ENCODE measurements at regions not wholly inside any gene's neighbourhood (a gene's known extent, or its start where the extent isn't known, plus 50 kb on each side); places are given as distances from the start of the nearest gene placed in this dataset.
A peak's percentile ranks its signal among the peaks of the same experiment; 100 is the strongest.
"Not testable (repeated sequence)": the region's sequence is repeated elsewhere in the genome, so short reads cannot be mapped to it uniquely, and the experiment has no call there.

DNA sequence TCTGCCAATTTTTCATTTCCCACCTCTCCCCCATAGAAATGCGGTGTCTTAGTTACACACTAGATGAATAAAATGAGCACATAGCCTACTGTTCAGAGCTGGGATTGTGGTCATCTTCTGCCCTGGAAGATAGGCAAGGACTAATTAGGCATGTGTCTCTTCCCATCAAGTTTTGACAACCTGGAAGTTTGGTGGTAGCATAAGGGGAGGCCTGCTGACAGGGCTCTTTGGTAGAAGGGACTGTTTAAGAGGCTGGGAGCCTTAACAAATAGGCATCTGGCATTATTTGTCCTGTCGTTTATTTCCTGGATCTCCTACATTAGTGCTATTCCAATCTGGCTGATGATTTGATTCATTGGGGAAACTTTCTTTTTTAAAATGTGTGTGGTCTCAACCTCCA lies 512.3 kb downstream of the ZNF385D start:
- no peak for DNase-seq (ENCODE audit: low spot score)

- DNase-seq (ENCODE audit: low spot score): no peak
These were observed 513.4 kb downstream of the ZNF385D start for GRCh38 chr3:21237638-21238037.

- no peak for DNase-seq (ENCODE audit: low spot score)
These were observed 515.5 kb downstream of the ZNF385D start for GRCh38 chr3:21235491-21235890.

GRCh38 chr3:21234933-21235332 lies 516.1 kb downstream of the ZNF385D start:
- no peak for DNase-seq (ENCODE audit: low spot score)

- no peak for DNase-seq (ENCODE audit: low spot score)
These were observed 521.4 kb downstream of the ZNF385D start for GRCh38 chr3:21229426-21230135.

DNA sequence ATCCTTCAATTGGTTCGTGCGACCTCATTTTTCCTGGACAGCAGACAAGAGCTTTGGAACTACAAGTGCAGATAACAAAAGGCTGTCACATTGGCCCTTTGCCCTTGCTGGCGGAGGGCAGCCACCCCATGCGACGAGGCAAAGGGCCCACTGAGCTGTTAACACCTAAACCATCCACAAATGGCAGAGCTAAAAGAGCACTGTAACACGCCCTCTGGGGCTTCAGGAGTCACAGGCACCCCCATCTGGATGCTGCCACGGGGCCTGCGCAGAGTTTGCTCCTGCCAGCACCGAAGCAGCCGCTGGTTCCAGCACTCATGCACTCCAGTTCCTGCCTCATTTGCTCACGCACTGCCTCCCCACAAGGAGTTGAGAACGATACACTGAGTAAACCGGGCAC lies 524.9 kb downstream of the ZNF385D start:
- DNase-seq (ENCODE audit: low spot score): no peak

- DNase-seq (ENCODE audit: low spot score): no peak
These were observed 530.1 kb downstream of the ZNF385D start for GRCh38 chr3:21220944-21221343.

DNA sequence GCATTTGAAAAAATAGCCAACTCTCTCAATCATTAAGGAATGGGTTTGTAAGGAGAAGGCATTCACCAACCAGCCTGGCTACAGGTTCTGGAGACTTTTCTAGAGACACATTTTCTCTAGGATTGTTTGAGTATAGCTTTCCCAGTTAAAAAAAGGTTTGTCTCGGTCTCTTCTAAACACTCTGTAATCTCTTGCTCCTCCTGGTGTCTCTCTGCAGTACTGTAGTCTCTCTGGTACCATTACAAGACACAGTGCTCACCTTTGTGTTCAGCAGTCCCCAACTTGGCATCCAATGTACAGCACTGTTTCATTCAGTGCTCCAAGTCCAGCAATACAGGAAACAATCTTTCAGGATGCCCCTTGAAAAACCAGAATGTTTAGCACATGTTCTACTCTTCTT lies 534.4 kb downstream of the ZNF385D start:
- peak; percentile 42 for DNase-seq (ENCODE audit: low spot score)

- not testable (repeated sequence) for DNase-seq (ENCODE audit: low spot score)
These were observed 546.9 kb downstream of the ZNF385D start for GRCh38 chr3:21204122-21204521.

DNA sequence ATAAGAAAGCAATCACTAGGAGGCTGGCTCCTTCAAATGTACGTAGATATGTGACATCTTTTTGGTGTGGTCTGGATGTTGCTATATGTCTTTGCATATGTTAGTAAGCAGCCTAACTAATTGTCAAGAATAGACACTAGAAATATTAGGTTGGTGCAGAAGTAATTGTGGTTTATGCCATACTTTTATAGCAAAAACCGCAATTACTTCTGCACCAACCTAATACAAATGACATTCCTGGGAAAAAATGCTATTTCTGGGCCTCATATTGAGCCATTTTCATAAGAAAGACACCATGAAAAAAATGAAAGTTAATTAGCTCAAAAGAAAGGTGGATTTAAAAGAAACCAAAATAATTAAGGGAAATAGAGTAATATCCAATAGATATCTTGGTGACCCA lies 555.8 kb downstream of the ZNF385D start:
- DNase-seq (ENCODE audit: low spot score): no peak

- not testable (repeated sequence) for DNase-seq (ENCODE audit: low spot score)
These were observed 557.0 kb downstream of the ZNF385D start for GRCh38 chr3:21194036-21194435.

GRCh38 chr3:21188459-21188858 lies 562.6 kb downstream of the ZNF385D start:
- no peak for DNase-seq (ENCODE audit: low spot score)

GRCh38 chr3:21185816-21186314 lies 565.1 kb downstream of the ZNF385D start:
- no peak for DNase-seq (ENCODE audit: low spot score)

DNA sequence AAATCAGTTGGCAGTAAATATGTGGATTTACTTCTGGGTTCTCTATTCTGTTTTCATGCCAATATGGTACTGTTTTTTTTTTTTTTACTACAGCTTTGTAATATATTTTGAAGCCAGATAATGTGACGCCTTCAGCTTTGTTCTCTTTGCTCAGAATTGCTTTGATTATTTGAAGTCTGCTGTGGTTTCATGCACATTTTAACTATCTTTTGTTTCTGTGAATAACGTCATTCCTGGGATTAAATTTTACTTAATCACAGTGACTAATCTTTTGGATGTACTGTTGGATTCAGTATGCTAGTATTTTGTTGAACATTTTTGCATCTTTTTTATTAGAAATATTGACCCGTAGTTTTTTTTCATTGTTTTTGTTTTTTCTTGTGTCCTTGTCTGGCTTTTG lies 576.5 kb downstream of the ZNF385D start:
- DNase-seq (ENCODE audit: low spot score): no peak

GRCh38 chr3:21170964-21171363 lies 580.0 kb downstream of the ZNF385D start:
- DNase-seq (ENCODE audit: low spot score): peak; percentile 28

GRCh38 chr3:21169948-21170347 lies 581.1 kb downstream of the ZNF385D start:
- DNase-seq (ENCODE audit: low spot score): no peak

- DNase-seq (ENCODE audit: low spot score): no peak
These were observed 582.5 kb downstream of the ZNF385D start for GRCh38 chr3:21168471-21168870.

GRCh38 chr3:21163956-21164355 lies 587.1 kb downstream of the ZNF385D start:
- DNase-seq (ENCODE audit: low spot score): peak; percentile 29

DNA sequence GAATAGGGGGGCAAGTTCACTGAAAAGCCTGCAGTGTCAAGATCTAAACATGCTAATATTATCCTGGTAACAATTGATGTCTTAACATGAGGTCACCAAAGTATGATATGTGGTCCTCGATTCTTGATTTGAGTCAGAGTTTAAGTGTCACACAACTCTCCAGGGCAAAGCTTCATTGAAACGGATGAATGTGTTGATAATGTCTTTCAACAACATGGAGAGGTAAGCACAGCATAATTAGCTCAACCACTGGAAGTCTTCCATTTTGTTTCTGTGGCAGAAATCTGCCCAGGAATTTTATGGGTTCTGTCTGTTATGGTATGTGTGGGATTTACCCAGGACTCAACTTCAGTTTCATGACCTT lies 591.5 kb downstream of the ZNF385D start:
- DNase-seq (ENCODE audit: low spot score): no peak

- no peak for DNase-seq (ENCODE audit: low spot score)
These were observed 592.0 kb downstream of the ZNF385D start for GRCh38 chr3:21158861-21159542.

- no peak for DNase-seq (ENCODE audit: low spot score)
These were observed 596.1 kb downstream of the ZNF385D start for GRCh38 chr3:21154911-21155310.

DNA sequence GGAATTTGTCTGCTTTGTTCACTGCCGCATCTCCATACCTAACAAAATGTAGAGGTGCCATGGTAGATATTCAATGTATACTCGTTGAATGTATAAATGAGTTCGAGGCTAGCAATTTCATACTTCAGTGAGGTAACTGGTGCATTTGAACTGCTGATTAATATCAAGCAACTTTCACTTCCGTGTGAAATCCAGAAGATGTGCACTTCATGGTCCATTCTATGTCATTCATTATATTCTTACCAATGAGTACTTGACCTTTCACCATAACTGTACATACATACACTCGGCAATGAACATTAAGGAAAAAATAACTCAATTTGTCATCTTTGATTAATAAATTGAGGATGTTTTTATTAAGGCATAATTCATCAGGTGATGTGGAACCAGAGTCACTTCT lies 598.5 kb downstream of the ZNF385D start:
- DNase-seq (ENCODE audit: low spot score): no peak

GRCh38 chr3:21142949-21143348 lies 608.1 kb downstream of the ZNF385D start:
- no peak for DNase-seq (ENCODE audit: low spot score)

GRCh38 chr3:21142031-21142430 lies 609.0 kb downstream of the ZNF385D start:
- DNase-seq (ENCODE audit: low spot score): no peak
